GM21526 (cell line): ENCODE measurements at regions not wholly inside any gene's neighbourhood (a gene's known extent, or its start where the extent isn't known, plus 50 kb on each side); places are given as distances from the start of the nearest gene placed in this dataset.

Experiments used
- ATAC-seq: cut with Tn5 transposase; IDR thresholded peaks from one replicate; pipeline ENCODE4 v1.9.1; 2021; ENCODE audit warnings: moderate library complexity; ENCODE audit not compliant: unreplicated experiment, low FRiP score

DNA sequence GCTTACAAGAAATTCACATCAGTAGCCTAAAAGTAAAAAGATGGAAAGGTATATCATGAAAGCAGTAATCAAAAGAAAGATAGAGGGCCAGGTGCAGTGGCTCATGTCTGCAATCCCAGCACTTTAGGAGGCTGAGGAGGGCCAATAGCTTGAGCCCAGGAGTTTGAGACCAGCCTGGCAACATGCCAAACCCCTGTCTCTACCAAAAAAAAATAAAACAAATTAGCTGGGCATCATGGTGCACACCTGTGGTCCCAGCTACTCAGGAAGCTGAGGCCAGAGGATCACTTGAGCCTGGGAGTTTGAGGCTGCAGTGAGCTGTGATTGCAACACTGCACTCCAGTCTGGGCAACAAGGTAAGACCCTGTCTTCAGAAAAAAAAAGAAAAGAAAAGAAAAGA, 55.5 kb downstream of the GSPT2 start:
- no peak for ATAC-seq

DNA sequence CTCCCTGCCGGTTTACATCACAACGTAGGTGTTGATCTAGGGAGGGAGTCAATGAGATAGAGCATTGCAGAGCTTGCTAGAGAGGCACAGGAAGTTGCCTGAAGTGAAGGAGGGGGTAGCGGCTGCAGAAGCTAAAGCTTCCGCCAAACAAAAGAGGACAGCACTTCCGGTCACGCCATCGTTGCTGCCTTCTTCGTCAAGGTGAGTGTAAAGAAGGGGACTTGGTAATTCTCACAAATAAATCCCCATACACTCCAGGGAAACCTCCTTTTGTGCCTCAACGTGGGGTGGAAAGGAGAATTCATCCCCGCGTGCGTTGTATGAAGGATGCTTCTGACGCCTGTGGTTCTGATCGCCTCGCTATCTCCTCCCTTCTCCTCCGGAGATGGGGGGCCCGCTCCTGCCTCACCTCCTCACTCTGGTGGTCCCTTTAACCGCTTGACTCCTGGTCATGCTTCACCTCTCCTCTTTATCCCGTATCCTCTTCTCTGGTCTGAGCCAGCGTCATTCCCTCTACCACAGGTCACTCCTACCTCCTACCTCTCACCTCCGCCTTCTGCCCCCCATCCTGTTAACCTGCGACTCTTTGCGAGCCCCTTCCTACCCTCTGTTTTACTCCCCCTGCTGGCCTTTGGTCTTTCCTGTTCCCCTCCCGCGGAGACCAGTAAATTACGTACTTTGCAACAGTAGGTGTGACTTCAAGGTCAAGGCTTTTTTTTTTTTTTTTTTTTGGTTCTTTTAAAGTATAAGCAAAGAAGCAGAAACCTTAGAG, 59.9 kb downstream of the GSPT2 start:
- peak; percentile 82 for ATAC-seq

DNA sequence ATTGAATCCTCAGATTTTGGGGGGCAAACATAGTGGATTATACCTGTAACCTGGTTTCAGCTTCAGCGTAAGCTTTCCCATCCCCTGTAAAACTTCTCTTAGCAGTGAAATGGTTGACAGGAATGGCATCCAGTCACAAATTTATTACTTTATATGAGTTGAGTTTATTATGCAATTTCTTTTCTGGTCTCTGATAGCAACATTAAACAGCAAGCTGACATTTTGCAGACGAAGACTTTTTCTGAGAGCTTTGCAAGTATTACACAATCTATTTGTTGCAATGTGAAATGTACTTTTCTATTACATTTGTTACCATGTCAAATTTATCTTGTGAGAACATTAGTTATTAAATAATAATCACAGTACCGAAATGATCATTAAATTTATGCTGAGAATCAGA, 60.6 kb downstream of the GSPT2 start:
- ATAC-seq: no peak

DNA sequence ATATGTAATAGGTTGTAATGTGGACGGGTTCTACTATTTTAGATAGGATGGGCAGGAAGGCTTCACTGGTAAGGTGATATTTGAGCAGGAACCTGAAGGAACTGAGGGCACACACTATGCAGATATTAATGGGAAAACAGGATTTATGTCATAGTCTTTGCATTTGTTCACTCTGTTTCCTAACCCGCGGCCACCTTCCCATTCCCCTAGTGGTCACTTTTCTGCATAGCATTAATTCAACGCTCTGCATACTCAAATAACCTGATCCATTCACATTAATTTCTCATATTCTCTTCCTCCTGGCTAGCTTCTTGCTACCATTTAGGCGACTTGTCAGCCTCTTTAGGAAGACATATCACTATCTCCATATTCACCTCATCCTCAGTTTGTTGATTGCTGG, 61.5 kb downstream of the GSPT2 start:
- ATAC-seq: no peak

DNA sequence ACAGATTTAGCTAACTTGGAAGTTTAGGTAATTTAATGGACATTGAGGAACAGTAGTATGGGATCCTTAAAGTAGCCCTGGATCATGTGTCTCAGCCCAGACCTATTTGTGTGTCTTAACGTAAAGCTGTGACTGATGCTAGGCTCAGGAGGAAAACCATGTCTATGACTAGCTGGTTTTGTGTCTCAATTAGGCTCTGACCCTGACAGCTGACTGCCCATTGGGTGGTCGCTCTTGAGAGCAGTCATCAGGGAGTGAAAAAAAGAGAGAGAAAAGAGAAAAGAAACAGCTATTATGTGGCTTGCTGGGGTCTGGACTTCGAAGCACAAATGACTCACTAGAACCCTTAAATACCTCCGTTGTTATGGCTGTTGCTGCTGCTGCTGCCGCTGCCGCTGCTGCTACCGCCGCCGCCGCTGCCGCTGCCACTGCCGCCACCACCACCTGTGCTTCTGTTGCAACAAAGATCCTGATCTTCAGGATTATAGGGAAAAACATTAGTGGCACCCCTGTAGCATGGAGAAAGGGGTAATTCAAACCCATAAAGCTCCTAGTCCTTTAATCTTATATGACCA, 70.7 kb downstream of the GSPT2 start:
- ATAC-seq: no peak

DNA sequence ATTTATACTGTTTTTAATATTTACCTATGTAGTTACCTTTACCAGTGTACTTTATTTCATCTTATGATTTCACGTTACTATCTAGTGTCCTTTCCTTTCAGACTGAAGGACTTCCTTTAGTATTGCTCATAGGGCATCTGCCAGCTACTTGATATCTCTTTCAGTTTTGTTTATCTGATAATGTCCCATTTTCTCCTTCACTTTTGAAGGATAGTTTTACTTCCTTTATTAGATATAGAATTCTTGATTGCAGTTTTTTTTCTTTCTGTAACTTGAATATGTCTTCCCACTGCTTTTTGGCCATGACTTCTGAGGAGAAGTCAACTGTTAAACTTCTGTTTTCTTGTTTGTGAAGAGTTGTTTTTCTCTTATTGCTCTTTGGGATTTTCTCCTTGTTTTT, 69.4 kb upstream of the MAGED1 start:
- no peak for ATAC-seq

DNA sequence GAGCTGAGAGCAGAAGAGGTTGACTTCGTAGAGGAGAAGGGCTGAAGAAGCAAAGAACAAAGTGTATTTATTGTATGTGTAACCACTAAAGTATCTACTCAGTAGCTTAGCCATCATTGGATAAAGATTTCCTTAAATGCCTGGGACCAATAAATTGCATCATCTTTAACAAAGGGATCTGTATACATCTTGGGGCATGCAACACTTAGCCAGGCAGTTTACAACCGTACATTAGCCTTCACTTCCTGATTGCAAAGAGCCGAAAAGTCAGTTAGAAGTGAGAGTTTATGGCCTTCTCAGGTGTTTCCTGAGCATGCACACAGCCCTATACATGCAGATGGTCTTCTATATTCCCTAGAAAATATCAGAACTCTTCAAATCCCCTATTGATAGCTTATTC, 68.0 kb upstream of the MAGED1 start:
- ATAC-seq: no peak

DNA sequence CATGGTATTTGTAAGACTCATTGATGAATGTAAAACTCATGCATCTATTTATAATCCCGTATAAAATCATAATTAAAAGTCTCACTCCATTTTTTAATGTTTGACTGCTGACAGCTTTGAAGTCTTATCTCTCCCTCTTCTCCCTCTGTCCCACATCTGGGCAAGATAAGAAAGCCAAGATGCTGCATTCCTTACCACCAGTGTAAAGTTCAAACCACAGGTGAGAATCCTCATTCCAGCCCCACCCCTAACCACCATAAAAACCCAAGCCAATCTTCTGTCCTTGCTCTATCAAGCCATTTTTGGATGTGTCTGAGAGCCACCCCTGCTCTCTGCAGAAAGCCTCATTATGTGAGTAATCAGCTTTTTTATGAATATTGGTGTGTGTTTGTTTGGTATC, 59.3 kb upstream of the MAGED1 start:
- no peak for ATAC-seq

DNA sequence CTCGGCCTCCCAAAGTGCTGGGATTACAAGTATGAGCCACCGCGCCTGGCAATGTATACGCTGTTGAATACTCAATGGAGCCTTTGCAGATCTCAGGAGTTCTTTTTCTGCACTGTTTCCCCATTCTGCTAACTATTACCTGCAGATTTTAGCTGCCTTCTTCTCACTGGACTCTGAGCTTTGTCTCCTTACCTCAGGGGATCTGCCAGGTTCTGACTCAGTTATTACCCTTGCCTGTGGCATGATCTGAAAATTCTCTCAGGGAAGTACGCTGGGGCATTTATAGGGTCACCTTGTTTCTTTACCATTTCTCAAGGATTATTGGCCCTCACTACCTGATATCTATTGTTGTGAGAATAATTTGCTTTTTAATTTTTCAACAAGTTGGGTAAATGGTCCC, 56.6 kb upstream of the MAGED1 start:
- ATAC-seq: no peak

DNA sequence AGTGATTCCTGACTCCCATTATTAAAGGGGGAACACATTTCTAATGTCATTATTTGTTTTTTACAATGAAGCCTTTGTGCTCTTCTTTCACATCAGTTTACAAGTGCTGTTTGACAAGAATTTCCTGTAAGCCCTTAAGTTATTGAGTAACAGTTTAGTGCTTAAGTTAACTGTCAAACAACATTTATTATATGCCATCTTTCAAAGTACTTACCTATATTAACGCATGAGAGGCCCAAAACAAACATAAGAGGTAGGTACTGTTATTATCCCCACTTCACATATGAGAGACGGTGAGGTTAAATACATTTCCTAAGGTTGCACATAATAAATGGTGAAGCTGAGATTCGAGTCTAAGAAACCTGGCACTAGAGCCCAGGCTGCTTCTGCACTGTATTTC, 56.0 kb upstream of the MAGED1 start:
- ATAC-seq: no peak

DNA sequence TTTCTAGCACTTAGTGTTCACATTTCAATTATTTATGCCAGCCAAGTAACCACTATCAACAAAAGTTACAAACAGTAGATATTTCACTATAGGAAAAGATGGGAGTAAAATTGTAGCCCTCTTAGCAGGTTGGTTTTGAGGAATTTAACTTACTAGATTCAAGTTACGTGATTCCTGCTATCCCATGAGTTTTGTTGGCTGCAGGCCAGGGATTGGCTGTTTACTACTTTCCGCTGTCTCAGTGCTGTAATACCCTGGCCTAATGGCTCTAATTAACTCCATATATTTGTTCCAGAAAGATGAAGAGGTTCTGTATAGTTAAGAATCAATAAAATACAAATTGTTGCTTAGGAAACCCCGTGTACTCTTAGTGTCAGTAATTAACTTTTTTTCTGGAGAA, 55.5 kb upstream of the MAGED1 start:
- ATAC-seq: no peak
